ENCODE measurements at regions not wholly inside any gene's neighbourhood (a gene's known extent, or its start where the extent isn't known, plus 50 kb on each side); places are given as distances from the start of the nearest gene placed in this dataset.
"Not testable (repeated sequence)": the region's sequence is repeated elsewhere in the genome, so short reads cannot be mapped to it uniquely, and the experiment has no call there.

GRCh38 chr4:114332119-114332518, 266.5 kb upstream of the UGT8 start:
- TF ChIP-seq CTCF (conservative IDR thresholded peaks at IDR 0.05; ENCODE audit: low read depth, low read length), result no peak
- H3K4me3 ChIP-seq (ENCODE audit: low read depth, low read length), result no peak overlapping the region
- no peak for DNase-seq (ENCODE audit: low read depth)

- DNase-seq (ENCODE audit: low read depth); H3K4me3 ChIP-seq (ENCODE audit: low read depth, low read length): not testable (repeated sequence)
Observed at GRCh38 chr4:114334363-114334762, 264.2 kb upstream of the UGT8 start.

GRCh38 chr4:114334884-114335330, 263.7 kb upstream of the UGT8 start:
- no peak for TF ChIP-seq CTCF (conservative IDR thresholded peaks at IDR 0.05; ENCODE audit: low read depth, low read length)
- no peak for DNase-seq (ENCODE audit: low read depth)
- H3K4me3 ChIP-seq (ENCODE audit: low read depth, low read length), result no peak overlapping the region

- H3K4me3 ChIP-seq (ENCODE audit: low read depth, low read length), result no peak overlapping the region
- no peak for DNase-seq (ENCODE audit: low read depth)
- no peak for TF ChIP-seq CTCF (conservative IDR thresholded peaks at IDR 0.05; ENCODE audit: low read depth, low read length)
Observed at GRCh38 chr4:114335339-114335738, 263.3 kb upstream of the UGT8 start.

- no peak for TF ChIP-seq CTCF (conservative IDR thresholded peaks at IDR 0.05; ENCODE audit: low read depth, low read length)
- DNase-seq (ENCODE audit: low read depth), result no peak
Observed at GRCh38 chr4:114343015-114343414, 255.6 kb upstream of the UGT8 start.

GRCh38 chr4:114349543-114350175, 248.9 kb upstream of the UGT8 start:
- DNase-seq (ENCODE audit: low read depth), result no peak
- no peak for TF ChIP-seq CTCF (conservative IDR thresholded peaks at IDR 0.05; ENCODE audit: low read depth, low read length)
- no peak overlapping the region for H3K4me3 ChIP-seq (ENCODE audit: low read depth, low read length)

More at GRCh38 chr4:114343015-114343414, 255.6 kb upstream of the UGT8 start:
- no peak overlapping the region for H3K4me3 ChIP-seq (ENCODE audit: low read depth, low read length)

GRCh38 chr4:114358901-114359300, 239.7 kb upstream of the UGT8 start:
- no peak for TF ChIP-seq CTCF (conservative IDR thresholded peaks at IDR 0.05; ENCODE audit: low read depth, low read length)
- no peak overlapping the region for H3K4me3 ChIP-seq (ENCODE audit: low read depth, low read length)
- no peak for DNase-seq (ENCODE audit: low read depth)
